HepG2 (cell line): ENCODE measurements at regions not wholly inside any gene's neighbourhood (a gene's known extent, or its start where the extent isn't known, plus 50 kb on each side); places are given as distances from the start of the nearest gene placed in this dataset.

Source experiments
- ATAC-seq: fragments of 200-7000 bp; cut with Tn5 transposase; 3 replicates; pipeline ENCODE4 v1.9.1; 2020; ENCODE audit warnings: mild to moderate bottlenecking, moderate library complexity
- BruUV-seq: library from RNA; stranded (reverse); fragments of 400-500 nt; replicated peaks from 2 replicates; lab custom pipeline; 2021; lab: Mats Ljungman, UMichigan
- CTCF ChIA-PET: fragments of 300-600 bp; formaldehyde crosslinking; extraction: SDS; loops from one replicate; lab custom pipeline; 2021; ENCODE audit warnings: low total read pairs, inconsistent platforms, low intra/inter-chr PET ratio; lab: Yijun Ruan, JAX
- POLR2A ChIA-PET: fragments of 350-600 bp; sonication (Branson Sonifier 250); formaldehyde crosslinking; loops from one replicate; lab custom pipeline; 2020; ENCODE audit warnings: antibody characterized with exemption, inconsistent platforms; lab: Yijun Ruan, JAX
- DNase-seq: peaks from one replicate; pipeline ENCODE4 v3.0.0-alpha.2; 2015; ENCODE audit warnings: low spot score
- FAIRE-seq: peaks from 3 replicates; lab custom pipeline; 2011; peaks lifted over from hg19 to GRCh38; lab: Jason Lieb, UNC
- H2AFZ ChIP-seq: one replicate; pipeline ENCODE4 v1.6.1; 2011; ENCODE audit warnings: low read length, inconsistent platforms
- H3K27ac ChIP-seq: fragments of 300-600 bp; 3 replicates; pipeline ENCODE4 v1.8.0; 2011; ENCODE audit warnings: mixed run types, mild to moderate bottlenecking, mixed read lengths, low read length, inconsistent platforms; ENCODE audit not compliant: insufficient read depth; ENCODE audit errors: extremely low read length
- H3K27me3 ChIP-seq, 2 experiments: fragments of 200-600 bp in 1 of 2; 2 replicates in 1 of 2; 3 replicates in 1 of 2; pipeline versions ENCODE4 v1.6.0 to v1.8.0; 2011; ENCODE audit warnings: low read length in 2 of 2, mild to moderate bottlenecking in 2 of 2, moderate library complexity in 2 of 2, inconsistent platforms in 1 of 2; ENCODE audit not compliant: insufficient read depth in 2 of 2, control insufficient read depth in 1 of 2
- H3K36me3 ChIP-seq, 2 experiments: fragments of 200-600 bp in 1 of 2; replicated peaks in 1 of 2; 2 replicates in 1 of 2; 3 replicates in 1 of 2; pipeline versions ENCODE4 v1.5.1 to v1.8.0; 2011; ENCODE audit warnings: low read length in 2 of 2, inconsistent platforms in 1 of 2; ENCODE audit not compliant: insufficient read depth in 2 of 2, control insufficient read depth in 1 of 2
- H3K4me1 ChIP-seq: 2 replicates; pipeline ENCODE4 v1.5.1; 2012; ENCODE audit warnings: low read length, inconsistent platforms; ENCODE audit not compliant: insufficient read depth
- H3K4me2 ChIP-seq: 2 replicates; pipeline ENCODE4 v1.6.0; 2011; ENCODE audit warnings: low read depth, low read length, inconsistent platforms
- H3K4me3 ChIP-seq, 3 experiments: fragments of 200-600 bp in 1 of 3; sonication (generic), shearing (Covaris generic) in 1 of 3; replicated peaks in 1 of 3; 2 replicates each; pipeline ENCODE4 v1.5.1; 2011 to 2016; ENCODE audit warnings: low read length in 3 of 3, inconsistent platforms in 2 of 3, low read depth in 2 of 3, mild to moderate bottlenecking in 2 of 3, control low read depth in 1 of 3, mixed read lengths in 1 of 3; ENCODE audit not compliant: insufficient read depth in 1 of 3
- H3K79me2 ChIP-seq: one replicate; pipeline ENCODE4 v1.6.1; 2011; ENCODE audit warnings: low read length, inconsistent platforms; ENCODE audit not compliant: insufficient read depth
- H3K9ac ChIP-seq: 2 replicates; pipeline ENCODE4 v1.6.0; 2011; ENCODE audit warnings: mild to moderate bottlenecking, low read depth, low read length, inconsistent platforms; ENCODE audit not compliant: insufficient read depth
- H3K9me3 ChIP-seq: 2 replicates; pipeline ENCODE4 v1.5.1; 2012; ENCODE audit warnings: mild to moderate bottlenecking, low read length
- H4K20me1 ChIP-seq: 2 replicates; pipeline ENCODE4 v1.6.0; 2011; ENCODE audit warnings: inconsistent platforms, mild to moderate bottlenecking, low read length, moderate library complexity; ENCODE audit not compliant: insufficient read depth
- GABPA ChIP-seq, 2 experiments: IDR thresholded peaks; 2 replicates each; pipeline ENCODE4 v1.6.1; 2011 to 2016; ENCODE audit warnings: low read depth in 2 of 2, low read length in 1 of 2, missing biosample characterization in 1 of 2, missing genetic modification characterization in 1 of 2
- NR3C1 ChIP-seq: sonication (generic); formaldehyde crosslinking; IDR thresholded peaks from 2 replicates; pipeline ENCODE4 v1.4.0; 2020; ENCODE audit warnings: missing genetic modification reagents
- PAWR ChIP-seq: sonication (generic); formaldehyde crosslinking; IDR thresholded peaks from 2 replicates; pipeline ENCODE4 v1.4.0; 2020; ENCODE audit warnings: missing genetic modification reagents, mild to moderate bottlenecking, borderline replicate concordance
- RCOR2 ChIP-seq: IDR thresholded peaks from 2 replicates; pipeline ENCODE4 v1.6.1; 2016; ENCODE audit warnings: missing biosample characterization, missing genetic modification reagents
- ZBTB26 ChIP-seq: IDR thresholded peaks from 2 replicates; pipeline ENCODE4 v1.6.1; 2016; ENCODE audit warnings: missing compliant biosample characterization, missing genetic modification reagents, borderline replicate concordance
- ZBTB4 ChIP-seq: sonication (generic); formaldehyde crosslinking; IDR thresholded peaks from 2 replicates; pipeline ENCODE4 v1.4.0; 2020; ENCODE audit warnings: missing genetic modification reagents, mild to moderate bottlenecking, borderline replicate concordance
- ZNF253 ChIP-seq: sonication (generic); formaldehyde crosslinking; IDR thresholded peaks from 2 replicates; pipeline ENCODE4 v1.8.0; 2022; ENCODE audit warnings: mild to moderate bottlenecking, missing genetic modification reagents, borderline replicate concordance
- ZNF30 ChIP-seq: sonication (generic); formaldehyde crosslinking; IDR thresholded peaks from 2 replicates; pipeline ENCODE4 v1.5.0; 2020; ENCODE audit warnings: mild to moderate bottlenecking, missing genetic modification reagents
- ZNF318 ChIP-seq: sonication (generic); formaldehyde crosslinking; IDR thresholded peaks from 2 replicates; pipeline ENCODE4 v1.4.0; 2020; ENCODE audit warnings: mild to moderate bottlenecking, missing genetic modification reagents
- ZNF580 ChIP-seq: IDR thresholded peaks from 2 replicates; pipeline ENCODE4 v1.6.1; 2016; ENCODE audit warnings: low read depth, borderline replicate concordance
- ZNF598 ChIP-seq: sonication (generic); formaldehyde crosslinking; IDR thresholded peaks from 2 replicates; pipeline ENCODE4 v1.5.1; 2020; ENCODE audit warnings: mild to moderate bottlenecking, missing genetic modification reagents, borderline replicate concordance
- ZNF761 ChIP-seq: sonication (generic); formaldehyde crosslinking; conservative IDR thresholded peaks from 2 replicates; pipeline ENCODE4 v1.4.0; 2020; ENCODE audit warnings: mild to moderate bottlenecking, missing genetic modification reagents
- WGBS: methylation state at CpG from one replicate; pipeline ENCODE4 v1.1.6; 2017; ENCODE audit warnings: low lambda C conversion rate; 5-methylcytosine and 5-hydroxymethylcytosine counted together
- in situ Hi-C: cut with HindIII; loops from 2 replicates; pipeline ENCODE4 v1.10.0; 2017; ENCODE audit warnings: low pct_unique_long_range_greater_than_20kb; ENCODE audit not compliant: extremely low pct_ligation_motif_present
- intact Hi-C: fragments of 100-400 bp; cut with micrococcal nuclease; formaldehyde crosslinking; loops from one replicate; pipeline ENCODE4 v1.10.0; 2022; ENCODE audit not compliant: unreplicated experiment

GRCh38 chr7:15801551-15801950 is 115.1 kb upstream of the MEOX2 start:
- BruUV-seq, result no TSS peak
- H3K9me3 ChIP-seq, result peaks cover 50% of the 10 kb centered on the region
- under 1% methylated on average over 3 of the region's 3 CpGs for WGBS
- ATAC-seq (no peak), FAIRE-seq (no peak), DNase-seq (no peak)
- H3K27me3 ChIP-seq, result no peaks in the 10 kb centered on the region
- in situ Hi-C loops, result no loop called here
- H2AFZ ChIP-seq, result no peak overlapping the region
- H3K27ac ChIP-seq, result no peak overlapping the region
- POLR2A ChIA-PET, result no interaction called here
- no peaks in the 10 kb centered on the region for H3K36me3 ChIP-seq
- H3K4me3 ChIP-seq, result no peak overlapping the region
- intact Hi-C loops, result no loop called here
- H3K4me2 ChIP-seq, result no peak overlapping the region
- no peaks in the 10 kb centered on the region for H3K79me2 ChIP-seq
- CTCF ChIA-PET, result no interaction called here
- H3K9ac ChIP-seq, result no peak overlapping the region
- H3K4me1 ChIP-seq, result no peaks in the 10 kb centered on the region
- no peaks in the 10 kb centered on the region for H4K20me1 ChIP-seq
- TF ChIP-seq GABPA (IDR thresholded peaks at IDR 0.05; ENCODE audit: low read depth, low read length) (no peak), GABPA (CRISPR knock-in tag; IDR thresholded peaks at IDR 0.05; ENCODE audit: low read depth) (no peak), ZNF598 (CRISPR knock-in tag) (no peak), NR3C1 (CRISPR knock-in tag) (no peak), ZNF761 (no peak), ZNF580 (no peak), ZNF253 (CRISPR knock-in tag) (no peak), ZNF318 (CRISPR knock-in tag) (no peak), ZBTB26 (CRISPR knock-in tag) (no peak), RCOR2 (CRISPR knock-in tag) (no peak), PAWR (CRISPR knock-in tag) (no peak), ZNF30 (no peak), ZBTB4 (CRISPR knock-in tag) (no peak)
